PC-3 (cell line): ENCODE measurements at regions not wholly inside any gene's neighbourhood (a gene's known extent, or its start where the extent isn't known, plus 50 kb on each side); places are given as distances from the start of the nearest gene placed in this dataset.

Experiments
- EZH2 ChIP-seq: fragments of 300-600 bp; sonication (generic); IDR thresholded peaks from one replicate; pipeline ENCODE4 v1.6.1; 2017; ENCODE audit warnings: antibody characterized with exemption, mild to moderate bottlenecking, low read length; ENCODE audit not compliant: unreplicated experiment
- EZH2phosphoT487 ChIP-seq: fragments of 300-600 bp; sonication (generic); IDR thresholded peaks from 2 replicates; pipeline ENCODE4 v1.6.1; 2018; ENCODE audit warnings: mild to moderate bottlenecking, antibody characterized with exemption, low read length, borderline replicate concordance
- TF ChIP-seq, protein P1 (sequence below): fragments of 300-600 bp; sonication (generic); conservative IDR thresholded peaks from 2 replicates; pipeline ENCODE4 v1.5.1; 2017; ENCODE audit warnings: antibody characterized with exemption, low read depth, mild to moderate bottlenecking, low read length

- TF ChIP-seq, protein P1, sequence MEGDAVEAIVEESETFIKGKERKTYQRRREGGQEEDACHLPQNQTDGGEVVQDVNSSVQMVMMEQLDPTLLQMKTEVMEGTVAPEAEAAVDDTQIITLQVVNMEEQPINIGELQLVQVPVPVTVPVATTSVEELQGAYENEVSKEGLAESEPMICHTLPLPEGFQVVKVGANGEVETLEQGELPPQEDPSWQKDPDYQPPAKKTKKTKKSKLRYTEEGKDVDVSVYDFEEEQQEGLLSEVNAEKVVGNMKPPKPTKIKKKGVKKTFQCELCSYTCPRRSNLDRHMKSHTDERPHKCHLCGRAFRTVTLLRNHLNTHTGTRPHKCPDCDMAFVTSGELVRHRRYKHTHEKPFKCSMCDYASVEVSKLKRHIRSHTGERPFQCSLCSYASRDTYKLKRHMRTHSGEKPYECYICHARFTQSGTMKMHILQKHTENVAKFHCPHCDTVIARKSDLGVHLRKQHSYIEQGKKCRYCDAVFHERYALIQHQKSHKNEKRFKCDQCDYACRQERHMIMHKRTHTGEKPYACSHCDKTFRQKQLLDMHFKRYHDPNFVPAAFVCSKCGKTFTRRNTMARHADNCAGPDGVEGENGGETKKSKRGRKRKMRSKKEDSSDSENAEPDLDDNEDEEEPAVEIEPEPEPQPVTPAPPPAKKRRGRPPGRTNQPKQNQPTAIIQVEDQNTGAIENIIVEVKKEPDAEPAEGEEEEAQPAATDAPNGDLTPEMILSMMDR: no peak
- no peak for TF ChIP-seq EZH2
- TF ChIP-seq EZH2phosphoT487: no peak
These were observed 89.2 kb downstream of the FDX1 start for GRCh38 chr11:110518809-110519514.
